SK-N-SH (cell line): ENCODE measurements at regions not wholly inside any gene's neighbourhood (a gene's known extent, or its start where the extent isn't known, plus 50 kb on each side); places are given as distances from the start of the nearest gene placed in this dataset.

ENCODE experiments used
- CTCF ChIA-PET: fragments of 300-600, 350-600 bp; formaldehyde crosslinking; extraction: SDS; loops from one replicate; lab custom pipeline; 2021; lab: Yijun Ruan, JAX
- POLR2A ChIA-PET: fragments of 350-600 bp; sonication (Branson Sonifier 250); formaldehyde crosslinking; extraction: SDS; loops from one replicate; lab custom pipeline; 2020; ENCODE audit warnings: antibody characterized with exemption, inconsistent platforms; lab: Yijun Ruan, JAX
- DNase-seq: peaks from one replicate; pipeline ENCODE4 v3.0.0; 2012
- H2AFZ ChIP-seq: fragments of 200-600 bp; sonication (generic); 2 replicates; pipeline ENCODE4 v1.8.1; 2016; ENCODE audit warnings: antibody characterized with exemption, mild to moderate bottlenecking, low read depth
- H3F3A ChIP-seq: fragments of 200-600 bp; sonication (generic); replicated peaks from 2 replicates; pipeline ENCODE3; 2016; ENCODE audit warnings: antibody characterized with exemption, mild to moderate bottlenecking; ENCODE audit not compliant: insufficient read depth
- H3K27ac ChIP-seq, 2 experiments: fragments of 200-500 bp in 1 of 2; fragments of 200-600 bp in 1 of 2; sonication (Bioruptor generic) in 1 of 2; sonication (generic), shearing (Covaris generic) in 1 of 2; 2 replicates each; pipeline versions ENCODE4 v1.5.1 to v1.6.1; 2014 to 2016; ENCODE audit warnings: low read depth in 2 of 2, inconsistent platforms in 1 of 2, low read length in 1 of 2, mild to moderate bottlenecking in 1 of 2, mixed read lengths in 1 of 2
- H3K27me3 ChIP-seq: fragments of 200-600 bp; sonication (generic), shearing (Covaris generic); 2 replicates; pipeline ENCODE4 v1.6.1; 2016; ENCODE audit warnings: mixed run types; ENCODE audit not compliant: insufficient read depth
- H3K36me3 ChIP-seq, 2 experiments: fragments of 200-500 bp in 1 of 2; fragments of 200-600 bp in 1 of 2; sonication (Bioruptor generic) in 1 of 2; sonication (generic) in 1 of 2; replicated peaks in 1 of 2; 2 replicates each; pipeline versions ENCODE3 to v1.5.1; 2014 to 2016; ENCODE audit warnings: low read length in 1 of 2, mild to moderate bottlenecking in 1 of 2; ENCODE audit not compliant: insufficient read depth in 2 of 2, control insufficient read depth in 1 of 2
- H3K4me1 ChIP-seq, 2 experiments: fragments of 200-500 bp in 1 of 2; fragments of 200-600 bp in 1 of 2; sonication (Bioruptor generic) in 1 of 2; sonication (generic), shearing (Covaris generic) in 1 of 2; 2 replicates each; pipeline versions ENCODE4 v1.5.1 to v1.6.1; 2014 to 2016; ENCODE audit warnings: low read depth in 1 of 2, low read length in 1 of 2, mixed run types in 1 of 2; ENCODE audit not compliant: insufficient read depth in 2 of 2, control insufficient read depth in 1 of 2
- H3K4me2 ChIP-seq: fragments of 200-600 bp; sonication (generic), shearing (Covaris generic); 2 replicates; pipeline ENCODE4 v1.6.1; 2017; ENCODE audit warnings: mixed run types
- H3K4me3 ChIP-seq, 2 experiments: fragments of 200-500 bp in 1 of 2; fragments of 200-600 bp in 1 of 2; sonication (Bioruptor generic) in 1 of 2; sonication (generic), shearing (Covaris generic) in 1 of 2; 2 replicates each; pipeline versions ENCODE4 v1.5.1 to v1.8.1; 2014 to 2016; ENCODE audit warnings: low read depth in 2 of 2, inconsistent platforms in 1 of 2, low read length in 1 of 2, mild to moderate bottlenecking in 1 of 2, mixed read lengths in 1 of 2, moderate library complexity in 1 of 2
- H3K79me2 ChIP-seq: fragments of 200-600 bp; sonication (generic); 2 replicates; pipeline ENCODE4 v1.8.1; 2017; ENCODE audit warnings: mild to moderate bottlenecking; ENCODE audit not compliant: insufficient read depth
- H3K9ac ChIP-seq: fragments of 200-600 bp; sonication (generic); 2 replicates; pipeline ENCODE4 v1.6.1; 2017; ENCODE audit warnings: mixed run types
- H3K9me2 ChIP-seq: fragments of 200-600 bp; sonication (generic); 2 replicates; pipeline ENCODE4 v1.6.1; 2017; ENCODE audit warnings: mixed run types
- H3K9me3 ChIP-seq: fragments of 200-600 bp; sonication (generic); 2 replicates; pipeline ENCODE4 v1.6.1; 2017; ENCODE audit warnings: mixed run types, mild to moderate bottlenecking, moderate library complexity
- H4K20me1 ChIP-seq: fragments of 200-600 bp; sonication (generic); 2 replicates; pipeline ENCODE4 v1.6.1; 2017; ENCODE audit warnings: mild to moderate bottlenecking, mixed run types; ENCODE audit not compliant: insufficient read depth
- CHD2 ChIP-seq: fragments of 150-350 bp; IDR thresholded peaks from 2 replicates; pipeline ENCODE4 v1.6.1; 2018; ENCODE audit warnings: low read length; ENCODE audit not compliant: partially characterized antibody
- EP300 ChIP-seq, 2 experiments: IDR thresholded peaks; 2 replicates each; pipeline versions ENCODE4 v1.4.0 to v1.6.1; 2012; ENCODE audit warnings: borderline replicate concordance in 1 of 2, low read depth in 1 of 2, low read length in 1 of 2
- EZH2phosphoT487 ChIP-seq: fragments of 200-600 bp; sonication (generic); IDR thresholded peaks from 2 replicates; pipeline ENCODE4 v1.6.1; 2017; ENCODE audit warnings: low read depth, mixed run types, mild to moderate bottlenecking, antibody characterized with exemption, moderate library complexity, borderline replicate concordance
- FOSL2 ChIP-seq: IDR thresholded peaks from 2 replicates; pipeline ENCODE4 v1.4.0; 2012; ENCODE audit warnings: low read depth, mild to moderate bottlenecking, moderate library complexity, borderline replicate concordance
- GATA2 ChIP-seq: sonication (generic); formaldehyde crosslinking; IDR thresholded peaks from 2 replicates; pipeline ENCODE4 v1.5.0; 2020; ENCODE audit warnings: mild to moderate bottlenecking, missing genetic modification reagents
- IRF3 ChIP-seq: fragments of 150-350 bp; IDR thresholded peaks from 2 replicates; pipeline ENCODE4 v1.6.1; 2016; ENCODE audit warnings: mild to moderate bottlenecking, low read depth, low read length
- MXI1 ChIP-seq: IDR thresholded peaks from 2 replicates; pipeline ENCODE4 v1.6.1; 2012; ENCODE audit warnings: mild to moderate bottlenecking, low read depth, low read length, improper control_type of control experiment
- RAD21 ChIP-seq: IDR thresholded peaks from 2 replicates; pipeline ENCODE4 v1.6.1; 2012; ENCODE audit warnings: mild to moderate bottlenecking, low read length
- SIN3A ChIP-seq: IDR thresholded peaks from 2 replicates; pipeline ENCODE4 v1.6.1; 2012; ENCODE audit warnings: low read depth, mild to moderate bottlenecking, low read length, moderate library complexity, borderline replicate concordance
- SMC3 ChIP-seq: IDR thresholded peaks from 2 replicates; pipeline ENCODE4 v1.6.1; 2012; ENCODE audit warnings: low read depth, low read length, improper control_type of control experiment
- TEAD4 ChIP-seq: IDR thresholded peaks from 2 replicates; pipeline ENCODE4 v1.4.0; 2012; ENCODE audit warnings: mild to moderate bottlenecking, borderline replicate concordance; ENCODE audit not compliant: insufficient read depth
- WGBS: methylation state at CpG from one replicate; pipeline ENCODE4 v1.1.6; 2017; ENCODE audit warnings: low lambda C conversion rate; 5-methylcytosine and 5-hydroxymethylcytosine counted together
- TF ChIP-seq, protein P1 (sequence below): IDR thresholded peaks from 2 replicates; pipeline ENCODE4 v1.4.0; 2012; ENCODE audit warnings: low read depth, borderline replicate concordance
- TF ChIP-seq, protein P2 (sequence below): IDR thresholded peaks from 2 replicates; pipeline ENCODE4 v1.6.1; 2012; ENCODE audit warnings: mild to moderate bottlenecking, low read depth, low read length, moderate library complexity
- TF ChIP-seq, protein P3 (sequence below): IDR thresholded peaks from 2 replicates; pipeline ENCODE4; 2012
- TF ChIP-seq, protein P4 (sequence below): fragments of 150-350 bp; IDR thresholded peaks from 2 replicates; pipeline ENCODE4 v1.6.1; 2017; ENCODE audit warnings: antibody characterized with exemption, low read length, low read depth, borderline replicate concordance
- TF ChIP-seq, protein P5 (sequence below): IDR thresholded peaks from 2 replicates; pipeline ENCODE4 v1.4.0; 2012; ENCODE audit warnings: low read depth

DNA sequence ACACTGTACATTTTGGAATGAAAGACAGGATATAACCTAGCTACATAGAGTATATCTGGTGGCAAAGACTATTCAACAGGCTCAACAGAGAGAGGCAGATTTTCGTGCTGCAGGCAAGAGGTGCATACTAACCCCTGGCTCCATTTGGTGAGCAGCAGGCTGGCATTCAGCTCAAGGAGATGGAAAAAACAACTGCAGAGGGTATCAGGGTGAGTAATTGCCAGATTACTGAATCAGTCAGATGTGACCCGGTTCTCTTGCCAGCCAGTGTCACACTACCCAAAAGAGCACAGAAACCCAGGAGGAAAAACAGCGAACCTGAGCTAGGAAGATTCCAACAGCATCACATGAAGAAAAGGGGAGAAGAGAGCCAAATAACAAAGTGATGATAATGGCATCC is 130.4 kb upstream of the PRLR start:
- Histone ChIP-seq H3K27me3 (no peaks in the 10 kb centered on the region), H3K9me3 (no peaks in the 10 kb centered on the region), H3K4me2 (no peak overlapping the region), H3K36me3 (no peaks in the 10 kb centered on the region), H3K4me1 (no peaks in the 10 kb centered on the region), H3F3A (no peaks in the 10 kb centered on the region), H4K20me1 (no peaks in the 10 kb centered on the region), H3K27ac (no peak overlapping the region), H3K9ac (no peak overlapping the region), H3K79me2 (no peaks in the 10 kb centered on the region), H3K4me3 (no peak overlapping the region), H3K9me2 (no peaks in the 10 kb centered on the region; the same call in 1 of the 2 replicates), H2AFZ (no peak overlapping the region)
- DNase-seq: no peak
- POLR2A ChIA-PET: no interaction called here
- no peak for TF ChIP-seq MXI1
- TF ChIP-seq FOSL2: no peak
- TF ChIP-seq, protein P1, sequence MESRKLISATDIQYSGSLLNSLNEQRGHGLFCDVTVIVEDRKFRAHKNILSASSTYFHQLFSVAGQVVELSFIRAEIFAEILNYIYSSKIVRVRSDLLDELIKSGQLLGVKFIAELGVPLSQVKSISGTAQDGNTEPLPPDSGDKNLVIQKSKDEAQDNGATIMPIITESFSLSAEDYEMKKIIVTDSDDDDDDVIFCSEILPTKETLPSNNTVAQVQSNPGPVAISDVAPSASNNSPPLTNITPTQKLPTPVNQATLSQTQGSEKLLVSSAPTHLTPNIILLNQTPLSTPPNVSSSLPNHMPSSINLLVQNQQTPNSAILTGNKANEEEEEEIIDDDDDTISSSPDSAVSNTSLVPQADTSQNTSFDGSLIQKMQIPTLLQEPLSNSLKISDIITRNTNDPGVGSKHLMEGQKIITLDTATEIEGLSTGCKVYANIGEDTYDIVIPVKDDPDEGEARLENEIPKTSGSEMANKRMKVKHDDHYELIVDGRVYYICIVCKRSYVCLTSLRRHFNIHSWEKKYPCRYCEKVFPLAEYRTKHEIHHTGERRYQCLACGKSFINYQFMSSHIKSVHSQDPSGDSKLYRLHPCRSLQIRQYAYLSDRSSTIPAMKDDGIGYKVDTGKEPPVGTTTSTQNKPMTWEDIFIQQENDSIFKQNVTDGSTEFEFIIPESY: no peak
- TF ChIP-seq, protein P2, sequence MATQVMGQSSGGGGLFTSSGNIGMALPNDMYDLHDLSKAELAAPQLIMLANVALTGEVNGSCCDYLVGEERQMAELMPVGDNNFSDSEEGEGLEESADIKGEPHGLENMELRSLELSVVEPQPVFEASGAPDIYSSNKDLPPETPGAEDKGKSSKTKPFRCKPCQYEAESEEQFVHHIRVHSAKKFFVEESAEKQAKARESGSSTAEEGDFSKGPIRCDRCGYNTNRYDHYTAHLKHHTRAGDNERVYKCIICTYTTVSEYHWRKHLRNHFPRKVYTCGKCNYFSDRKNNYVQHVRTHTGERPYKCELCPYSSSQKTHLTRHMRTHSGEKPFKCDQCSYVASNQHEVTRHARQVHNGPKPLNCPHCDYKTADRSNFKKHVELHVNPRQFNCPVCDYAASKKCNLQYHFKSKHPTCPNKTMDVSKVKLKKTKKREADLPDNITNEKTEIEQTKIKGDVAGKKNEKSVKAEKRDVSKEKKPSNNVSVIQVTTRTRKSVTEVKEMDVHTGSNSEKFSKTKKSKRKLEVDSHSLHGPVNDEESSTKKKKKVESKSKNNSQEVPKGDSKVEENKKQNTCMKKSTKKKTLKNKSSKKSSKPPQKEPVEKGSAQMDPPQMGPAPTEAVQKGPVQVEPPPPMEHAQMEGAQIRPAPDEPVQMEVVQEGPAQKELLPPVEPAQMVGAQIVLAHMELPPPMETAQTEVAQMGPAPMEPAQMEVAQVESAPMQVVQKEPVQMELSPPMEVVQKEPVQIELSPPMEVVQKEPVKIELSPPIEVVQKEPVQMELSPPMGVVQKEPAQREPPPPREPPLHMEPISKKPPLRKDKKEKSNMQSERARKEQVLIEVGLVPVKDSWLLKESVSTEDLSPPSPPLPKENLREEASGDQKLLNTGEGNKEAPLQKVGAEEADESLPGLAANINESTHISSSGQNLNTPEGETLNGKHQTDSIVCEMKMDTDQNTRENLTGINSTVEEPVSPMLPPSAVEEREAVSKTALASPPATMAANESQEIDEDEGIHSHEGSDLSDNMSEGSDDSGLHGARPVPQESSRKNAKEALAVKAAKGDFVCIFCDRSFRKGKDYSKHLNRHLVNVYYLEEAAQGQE: no peak
- no peak for TF ChIP-seq IRF3
- CTCF ChIA-PET: no interaction called here
- WGBS: 11% methylated on average over 3 of the region's 3 CpGs

- CTCF ChIA-PET: no interaction called here
- Histone ChIP-seq H4K20me1 (no peaks in the 10 kb centered on the region), H3K79me2 (no peaks in the 10 kb centered on the region), H3K9me2 (no peaks in the 10 kb centered on the region; the same call in 1 of the 2 replicates), H3K4me2 (no peak overlapping the region), H3F3A (no peaks in the 10 kb centered on the region), H3K27ac (no peak overlapping the region), H2AFZ (no peak overlapping the region), H3K4me1 (no peaks in the 10 kb centered on the region), H3K27me3 (no peaks in the 10 kb centered on the region), H3K9ac (no peak overlapping the region), H3K36me3 (no peaks in the 10 kb centered on the region), H3K9me3 (no peaks in the 10 kb centered on the region), H3K4me3 (no peak overlapping the region)
- no peak for DNase-seq
- POLR2A ChIA-PET: no interaction called here
- 18% methylated on average over 1 of the region's 1 CpG for WGBS
- TF ChIP-seq RAD21 (no peak), CHD2 (no peak), SMC3 (no peak), EZH2phosphoT487 (no peak), FOSL2 (no peak), SIN3A (no peak), TEAD4 (no peak), IRF3 (no peak), GATA2 (CRISPR knock-in tag) (no peak), EP300 (IDR thresholded peaks at IDR 0.05; ENCODE audit: borderline replicate concordance in 1 of 2, low read depth in 1 of 2, low read length in 1 of 2) (no peak)
- TF ChIP-seq, protein P3, sequence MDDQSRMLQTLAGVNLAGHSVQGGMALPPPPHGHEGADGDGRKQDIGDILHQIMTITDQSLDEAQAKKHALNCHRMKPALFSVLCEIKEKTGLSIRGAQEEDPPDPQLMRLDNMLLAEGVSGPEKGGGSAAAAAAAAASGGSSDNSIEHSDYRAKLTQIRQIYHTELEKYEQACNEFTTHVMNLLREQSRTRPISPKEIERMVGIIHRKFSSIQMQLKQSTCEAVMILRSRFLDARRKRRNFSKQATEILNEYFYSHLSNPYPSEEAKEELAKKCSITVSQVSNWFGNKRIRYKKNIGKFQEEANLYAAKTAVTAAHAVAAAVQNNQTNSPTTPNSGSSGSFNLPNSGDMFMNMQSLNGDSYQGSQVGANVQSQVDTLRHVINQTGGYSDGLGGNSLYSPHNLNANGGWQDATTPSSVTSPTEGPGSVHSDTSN: no peak
- TF ChIP-seq, protein P4, sequence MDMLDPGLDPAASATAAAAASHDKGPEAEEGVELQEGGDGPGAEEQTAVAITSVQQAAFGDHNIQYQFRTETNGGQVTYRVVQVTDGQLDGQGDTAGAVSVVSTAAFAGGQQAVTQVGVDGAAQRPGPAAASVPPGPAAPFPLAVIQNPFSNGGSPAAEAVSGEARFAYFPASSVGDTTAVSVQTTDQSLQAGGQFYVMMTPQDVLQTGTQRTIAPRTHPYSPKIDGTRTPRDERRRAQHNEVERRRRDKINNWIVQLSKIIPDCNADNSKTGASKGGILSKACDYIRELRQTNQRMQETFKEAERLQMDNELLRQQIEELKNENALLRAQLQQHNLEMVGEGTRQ: no peak
- TF ChIP-seq, protein P5, sequence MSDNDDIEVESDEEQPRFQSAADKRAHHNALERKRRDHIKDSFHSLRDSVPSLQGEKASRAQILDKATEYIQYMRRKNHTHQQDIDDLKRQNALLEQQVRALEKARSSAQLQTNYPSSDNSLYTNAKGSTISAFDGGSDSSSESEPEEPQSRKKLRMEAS: no peak
These were observed 129.6 kb upstream of the PRLR start for GRCh38 chr5:35359859-35360258.
